GM19372 (cell line): ENCODE measurements at regions not wholly inside any gene's neighbourhood (a gene's known extent, or its start where the extent isn't known, plus 50 kb on each side); places are given as distances from the start of the nearest gene placed in this dataset.
"Not testable (repeated sequence)": the region's sequence is repeated elsewhere in the genome, so short reads cannot be mapped to it uniquely, and the experiment has no call there.

ENCODE experiments used
- ATAC-seq: cut with Tn5 transposase; IDR thresholded peaks from one replicate; pipeline ENCODE4 v1.9.1; 2021; ENCODE audit warnings: mild to moderate bottlenecking, low read depth, moderate library complexity; ENCODE audit not compliant: unreplicated experiment

DNA sequence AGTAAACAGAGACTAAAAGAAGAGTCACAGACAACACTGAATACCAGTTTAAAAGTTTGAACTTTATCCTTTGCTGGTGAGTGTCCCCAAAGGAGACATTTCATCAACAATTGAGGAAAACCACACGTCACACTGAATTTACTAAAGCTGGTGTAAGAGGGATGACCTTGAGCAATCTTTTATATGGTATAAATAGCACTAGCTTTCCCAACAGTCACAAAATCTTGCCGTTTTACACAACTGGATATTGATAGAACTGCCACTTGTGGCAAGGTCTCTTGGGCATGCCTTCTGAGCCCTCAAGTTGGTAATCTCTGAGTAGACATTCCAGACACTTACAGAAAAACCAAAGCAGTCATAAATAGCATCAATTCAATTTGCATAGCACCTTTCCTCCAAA, 311.5 kb upstream of the TARS1 start:
- no peak for ATAC-seq

DNA sequence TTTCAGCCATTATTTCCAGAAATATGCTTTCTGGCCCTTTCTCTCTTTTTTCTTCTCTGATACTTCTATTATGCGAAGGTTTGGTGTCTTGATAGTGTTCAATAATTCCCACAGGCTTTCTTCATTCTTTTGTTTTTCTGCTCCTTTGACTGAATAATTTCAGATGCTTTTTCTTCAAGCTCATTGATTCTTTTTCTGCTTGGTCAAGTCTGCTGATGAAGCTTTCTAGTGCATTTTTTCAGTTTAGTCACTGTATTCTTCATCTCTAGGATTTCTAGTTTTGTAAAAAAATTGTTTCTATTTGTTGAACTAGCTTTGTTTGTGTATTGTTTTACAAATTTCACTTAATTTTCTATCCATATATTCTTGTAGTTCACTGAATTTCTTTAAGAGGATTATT, 304.0 kb upstream of the TARS1 start:
- ATAC-seq = no peak

DNA sequence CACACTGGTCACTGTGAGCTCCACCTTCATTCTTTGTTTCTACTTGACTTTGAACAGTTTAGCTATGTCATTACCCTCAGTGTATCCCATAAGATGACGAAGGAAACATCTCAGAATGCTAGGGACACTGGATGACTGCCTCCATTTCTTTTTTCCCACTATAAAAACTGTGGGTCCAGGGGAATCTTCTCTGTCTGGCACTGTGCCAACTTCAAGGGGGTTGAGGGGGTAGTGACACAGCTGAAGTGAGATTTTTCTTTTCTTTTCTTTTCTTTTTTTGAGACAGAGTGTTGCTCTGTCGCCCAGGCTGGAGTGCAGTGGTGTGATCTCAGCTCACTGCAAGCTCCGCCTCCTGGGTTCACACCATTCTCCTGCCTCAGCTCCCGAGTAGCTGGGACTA, 302.6 kb upstream of the TARS1 start:
- not testable (repeated sequence) for ATAC-seq

DNA sequence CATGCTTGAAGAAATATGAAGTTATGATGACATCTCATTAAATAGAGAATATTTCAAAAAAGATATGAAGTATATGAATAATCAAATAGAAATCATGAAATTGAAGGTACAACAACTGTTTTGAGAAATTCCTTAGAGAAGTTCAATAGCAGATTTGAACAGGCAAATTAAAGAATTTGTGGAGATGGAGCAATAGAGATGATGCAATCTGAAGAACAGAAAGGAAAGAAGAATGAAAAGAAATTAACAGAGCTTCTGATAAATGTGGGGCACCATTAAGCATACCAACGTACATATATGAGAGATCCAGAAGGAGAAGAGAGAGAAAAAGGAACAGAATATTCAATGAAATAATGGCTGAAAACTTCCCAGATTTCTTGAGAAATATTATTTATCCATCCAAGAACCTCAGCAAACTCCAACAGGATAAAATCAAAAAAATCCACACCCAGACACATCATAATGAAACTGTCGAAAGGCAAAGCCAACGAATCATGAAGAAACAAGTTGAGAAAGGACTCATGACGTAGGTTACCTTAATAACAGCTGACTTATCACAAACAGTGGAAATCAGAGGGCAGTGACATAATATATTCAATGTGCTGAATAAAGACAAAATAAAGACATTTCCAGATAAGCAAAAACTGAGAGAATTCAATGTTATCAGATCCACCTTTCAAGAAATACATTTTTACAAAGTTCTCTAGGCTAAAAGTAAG, 297.2 kb upstream of the TARS1 start:
- no peak for ATAC-seq

GRCh38 chr5:33146881-33147280, 293.9 kb upstream of the TARS1 start:
- ATAC-seq = no peak

DNA sequence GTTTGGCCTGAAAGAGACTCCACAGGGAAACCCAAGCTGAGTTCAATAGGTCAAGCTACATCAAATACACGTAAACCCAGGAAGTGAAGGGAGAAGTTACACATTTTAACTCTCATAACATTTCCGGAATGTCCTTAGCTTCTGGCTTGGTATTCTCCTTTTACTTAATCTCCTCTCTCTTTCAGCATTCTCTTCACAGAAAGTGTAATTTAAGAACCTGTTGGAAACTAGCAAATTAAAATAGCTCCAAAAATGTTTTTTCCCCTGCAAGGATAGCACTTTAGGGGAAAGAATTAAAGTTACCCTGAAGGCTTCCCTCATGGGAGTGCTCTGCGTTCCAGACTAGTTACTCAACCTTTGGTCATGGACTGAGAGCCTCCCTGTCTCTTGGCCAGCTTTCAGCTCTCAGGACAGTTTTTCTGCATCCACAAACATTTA, 292.7 kb upstream of the TARS1 start:
- ATAC-seq = no peak

GRCh38 chr5:33153372-33153771, 287.4 kb upstream of the TARS1 start:
- no peak for ATAC-seq

- no peak for ATAC-seq
Observed at GRCh38 chr5:33153831-33154230, 286.9 kb upstream of the TARS1 start.

GRCh38 chr5:33160871-33161270, 279.9 kb upstream of the TARS1 start:
- ATAC-seq = no peak

GRCh38 chr5:33161421-33161820, 279.3 kb upstream of the TARS1 start:
- ATAC-seq = no peak

GRCh38 chr5:33162057-33162456, 278.7 kb upstream of the TARS1 start:
- ATAC-seq = no peak

GRCh38 chr5:33166522-33166921, 274.2 kb upstream of the TARS1 start:
- ATAC-seq = no peak

GRCh38 chr5:33166948-33167347, 273.8 kb upstream of the TARS1 start:
- no peak for ATAC-seq

DNA sequence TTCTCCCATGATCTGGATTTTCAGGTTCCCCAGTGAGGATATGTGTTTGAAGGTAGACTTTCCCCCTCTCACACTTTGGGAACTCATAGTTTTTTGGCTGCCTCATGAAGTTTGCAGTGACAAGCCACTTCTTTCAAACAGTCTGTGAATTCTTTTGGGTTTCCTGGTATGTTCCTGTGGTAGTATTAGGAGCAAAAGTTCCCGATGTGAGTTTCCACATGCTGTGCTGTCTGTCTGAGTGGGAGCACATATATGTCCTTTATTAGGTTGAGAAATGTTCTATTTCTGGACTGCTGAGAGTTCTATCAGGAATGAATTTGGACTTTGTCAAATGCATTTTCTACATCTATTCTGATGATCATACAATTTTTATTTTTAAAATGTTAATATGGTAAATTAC, 273.2 kb upstream of the TARS1 start:
- no peak for ATAC-seq

- no peak for ATAC-seq
Observed at GRCh38 chr5:33170411-33170810, 270.4 kb upstream of the TARS1 start.

DNA sequence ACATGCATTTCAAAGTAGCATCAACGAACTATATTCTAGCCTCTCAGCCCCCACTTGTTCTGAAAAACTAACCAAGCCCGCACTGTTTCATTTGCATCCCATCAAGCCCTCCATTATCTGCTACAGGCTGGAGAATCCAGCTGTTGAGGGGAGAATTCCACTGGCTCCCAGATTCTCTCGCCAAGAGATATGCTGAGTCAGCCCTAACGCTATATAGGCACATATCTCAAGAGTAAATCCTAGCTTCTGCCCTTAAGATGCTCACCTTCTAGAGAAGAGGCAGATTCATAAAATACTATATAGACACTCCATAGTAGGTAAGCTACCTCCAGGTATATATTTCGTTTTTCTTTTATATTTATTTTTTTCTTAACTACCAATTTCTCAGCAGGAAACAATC, 266.4 kb upstream of the TARS1 start:
- no peak for ATAC-seq

GRCh38 chr5:33179301-33179700, 261.5 kb upstream of the TARS1 start:
- no peak for ATAC-seq

DNA sequence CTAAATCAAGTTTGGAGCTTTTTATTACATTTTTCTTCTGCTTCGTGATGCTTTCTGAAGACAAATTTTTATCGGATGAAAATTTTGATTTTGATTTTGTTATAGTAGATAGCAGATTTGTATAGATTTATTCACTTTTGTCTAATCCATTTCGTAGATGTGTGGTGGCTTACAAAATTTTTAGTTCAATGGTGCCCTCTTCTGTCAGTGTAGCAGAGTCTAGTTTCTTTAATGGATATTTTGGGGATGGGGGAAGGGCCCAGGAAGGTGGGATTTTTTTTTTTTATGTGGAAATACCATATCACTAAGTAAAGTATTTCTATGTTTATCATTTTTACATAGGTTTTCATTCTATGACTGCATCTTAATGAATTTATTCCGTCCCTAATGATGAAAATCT, 259.9 kb upstream of the TARS1 start:
- no peak for ATAC-seq

GRCh38 chr5:33182986-33183385, 257.8 kb upstream of the TARS1 start:
- no peak for ATAC-seq

DNA sequence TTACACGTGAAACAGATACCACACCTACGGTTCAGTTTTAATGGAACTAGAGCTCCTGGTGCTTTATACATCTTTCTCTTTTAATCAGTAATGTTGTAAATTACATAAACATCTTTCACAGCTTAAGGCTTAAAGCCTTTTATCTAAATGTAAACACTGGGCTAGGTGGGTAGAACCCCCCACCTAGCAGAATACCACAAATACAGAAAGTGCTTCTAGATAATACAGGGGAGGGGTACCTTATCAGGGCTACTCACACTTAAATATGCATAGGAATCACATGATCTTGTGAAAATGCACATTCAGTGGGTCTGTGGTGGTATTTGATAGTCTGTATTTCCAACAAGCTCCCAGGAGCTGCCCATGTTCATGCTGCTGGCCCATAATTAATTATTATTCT, 256.4 kb upstream of the TARS1 start:
- ATAC-seq = no peak

DNA sequence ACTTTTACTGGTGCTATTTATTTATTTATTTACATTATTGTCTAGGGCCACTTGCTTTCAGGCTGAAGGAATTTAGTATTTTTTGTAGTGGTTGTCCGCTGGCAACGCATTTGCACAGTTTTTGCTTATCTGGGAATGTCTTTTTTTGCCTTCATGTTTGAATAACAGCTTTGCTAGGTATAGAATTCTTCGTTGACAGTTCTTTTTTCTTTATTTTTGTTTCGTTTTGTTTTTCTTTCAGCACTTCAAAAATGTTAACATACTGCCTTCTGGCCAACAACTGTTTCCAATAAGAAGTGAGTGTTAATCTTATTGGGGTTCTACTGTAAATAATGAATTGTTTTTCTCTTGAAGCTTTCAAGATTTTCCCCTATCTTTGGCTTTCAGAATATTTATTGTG, 252.7 kb upstream of the TARS1 start:
- no peak for ATAC-seq

- no peak for ATAC-seq
Observed at GRCh38 chr5:33194914-33195313, 245.9 kb upstream of the TARS1 start.
